ENCODE measurements at regions not wholly inside any gene's neighbourhood (a gene's known extent, or its start where the extent isn't known, plus 50 kb on each side); places are given as distances from the start of the nearest gene placed in this dataset.

- in situ Hi-C loops (cut with MboI; ENCODE audit: low sequenced_read_pairs, unreplicated experiment) = no loop called here
- no peak for DNase-seq (ENCODE audit: low spot score)
- TF ChIP-seq, protein P1, sequence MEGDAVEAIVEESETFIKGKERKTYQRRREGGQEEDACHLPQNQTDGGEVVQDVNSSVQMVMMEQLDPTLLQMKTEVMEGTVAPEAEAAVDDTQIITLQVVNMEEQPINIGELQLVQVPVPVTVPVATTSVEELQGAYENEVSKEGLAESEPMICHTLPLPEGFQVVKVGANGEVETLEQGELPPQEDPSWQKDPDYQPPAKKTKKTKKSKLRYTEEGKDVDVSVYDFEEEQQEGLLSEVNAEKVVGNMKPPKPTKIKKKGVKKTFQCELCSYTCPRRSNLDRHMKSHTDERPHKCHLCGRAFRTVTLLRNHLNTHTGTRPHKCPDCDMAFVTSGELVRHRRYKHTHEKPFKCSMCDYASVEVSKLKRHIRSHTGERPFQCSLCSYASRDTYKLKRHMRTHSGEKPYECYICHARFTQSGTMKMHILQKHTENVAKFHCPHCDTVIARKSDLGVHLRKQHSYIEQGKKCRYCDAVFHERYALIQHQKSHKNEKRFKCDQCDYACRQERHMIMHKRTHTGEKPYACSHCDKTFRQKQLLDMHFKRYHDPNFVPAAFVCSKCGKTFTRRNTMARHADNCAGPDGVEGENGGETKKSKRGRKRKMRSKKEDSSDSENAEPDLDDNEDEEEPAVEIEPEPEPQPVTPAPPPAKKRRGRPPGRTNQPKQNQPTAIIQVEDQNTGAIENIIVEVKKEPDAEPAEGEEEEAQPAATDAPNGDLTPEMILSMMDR (IDR thresholded peaks at IDR 0.05; ENCODE audit: borderline replicate concordance, control extremely low read depth, extremely low read depth, insufficient read depth, missing control alignments) = no peak
Observed at GRCh38 chr12:4984971-4985370, 58.7 kb upstream of the KCNA5 start.

DNA sequence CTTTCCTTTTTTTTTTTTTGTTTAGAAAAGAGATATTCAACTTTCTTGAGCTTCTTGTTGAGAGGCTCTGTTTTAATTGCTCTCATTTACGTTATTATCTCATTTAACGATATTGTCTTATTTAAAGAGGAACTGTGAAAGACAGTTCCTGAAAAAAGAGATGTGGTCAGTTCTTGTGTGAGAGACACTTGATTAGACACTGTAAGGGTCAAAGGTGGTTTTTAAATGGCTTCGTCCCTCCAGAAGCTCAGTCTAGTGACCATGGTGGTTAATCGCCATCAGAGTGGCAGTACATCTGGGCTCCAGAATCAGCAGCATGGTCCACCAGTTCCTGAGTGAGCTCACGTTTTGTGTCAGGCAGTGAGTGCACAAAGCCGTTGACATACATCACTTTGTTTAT, 57.9 kb upstream of the KCNA5 start:
- TF ChIP-seq, protein P1 (IDR thresholded peaks at IDR 0.05; ENCODE audit: borderline replicate concordance, control extremely low read depth, extremely low read depth, insufficient read depth, missing control alignments) = no peak
- in situ Hi-C loops (cut with MboI; ENCODE audit: low sequenced_read_pairs, unreplicated experiment) = no loop called here
- no peak for DNase-seq (ENCODE audit: low spot score)

DNA sequence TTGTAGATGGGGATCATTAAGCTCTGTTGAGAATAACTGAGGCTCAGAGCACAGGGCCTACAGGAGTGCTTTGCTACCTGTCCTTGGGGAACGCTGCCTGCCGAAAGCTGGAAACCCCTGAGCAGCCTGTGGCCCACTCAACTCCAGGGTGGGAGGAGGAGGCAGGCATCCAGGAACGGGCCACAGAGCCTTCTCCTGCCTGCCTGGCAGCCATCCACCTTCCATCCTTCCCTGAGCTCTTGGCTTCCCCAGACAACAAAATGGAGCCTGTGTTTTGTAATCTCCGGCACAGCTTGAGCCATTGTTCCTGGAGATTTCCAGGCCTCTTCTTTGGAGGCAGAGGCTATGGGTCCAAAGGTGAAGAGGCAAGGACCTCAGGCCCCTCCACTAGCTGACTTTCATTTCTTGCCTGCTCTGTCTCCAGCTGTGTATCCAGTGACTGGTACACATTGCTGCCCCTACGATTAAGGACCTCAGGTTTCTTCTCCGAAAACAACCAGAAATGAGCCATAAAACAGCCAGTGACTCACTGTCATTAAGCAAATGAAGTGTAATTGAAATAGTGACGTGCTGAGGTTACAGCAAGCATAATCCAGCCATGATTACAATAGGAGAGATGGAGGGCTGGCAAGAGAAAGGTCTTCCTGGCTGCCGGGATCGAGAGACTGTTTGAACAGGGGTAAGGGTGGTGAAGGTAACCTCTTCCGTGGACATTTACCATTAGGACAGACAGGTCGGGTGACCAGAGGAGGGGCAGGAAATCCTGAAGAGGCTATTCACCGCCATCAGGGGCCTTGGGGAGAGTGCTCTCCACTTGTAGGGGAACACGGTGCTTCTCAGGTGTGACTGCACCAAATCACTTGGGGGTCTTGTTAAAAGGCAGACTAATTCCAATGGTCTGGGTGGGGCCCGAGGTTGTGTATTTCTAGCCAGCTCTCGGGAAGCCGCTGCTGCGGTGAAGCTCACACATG, 56.3 kb upstream of the KCNA5 start:
- TF ChIP-seq, protein P1 (IDR thresholded peaks at IDR 0.05; ENCODE audit: borderline replicate concordance, control extremely low read depth, extremely low read depth, insufficient read depth, missing control alignments) = no peak
- in situ Hi-C loops (cut with MboI; ENCODE audit: low sequenced_read_pairs, unreplicated experiment) = no loop called here
- DNase-seq (ENCODE audit: low spot score) = no peak

DNA sequence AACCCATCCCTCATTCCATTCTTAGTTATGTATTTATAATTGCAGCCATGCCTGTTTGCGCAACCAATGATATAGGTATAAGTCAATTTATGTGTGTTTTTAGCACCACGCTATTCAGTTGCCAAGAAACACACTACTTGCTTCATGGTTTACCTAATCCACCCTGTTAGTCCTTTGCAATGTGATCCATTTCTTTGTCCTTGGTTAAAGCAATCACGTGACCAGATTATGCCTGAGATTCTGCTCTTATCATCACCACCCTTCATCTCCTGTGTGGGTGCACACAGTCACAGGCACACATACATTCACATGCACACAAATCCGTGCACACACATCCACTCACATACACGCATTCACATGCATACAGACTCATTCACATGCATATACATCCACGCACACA, 52.3 kb upstream of the KCNA5 start:
- in situ Hi-C loops (cut with MboI; ENCODE audit: low sequenced_read_pairs, unreplicated experiment) = no loop called here
- DNase-seq (ENCODE audit: low spot score) = no peak
- TF ChIP-seq, protein P1 (IDR thresholded peaks at IDR 0.05; ENCODE audit: borderline replicate concordance, control extremely low read depth, extremely low read depth, insufficient read depth, missing control alignments) = no peak

GRCh38 chr12:4991801-4992200, 51.9 kb upstream of the KCNA5 start:
- no peak for DNase-seq (ENCODE audit: low spot score)
- TF ChIP-seq, protein P1 (IDR thresholded peaks at IDR 0.05; ENCODE audit: borderline replicate concordance, control extremely low read depth, extremely low read depth, insufficient read depth, missing control alignments) = no peak
- in situ Hi-C loops (cut with MboI; ENCODE audit: low sequenced_read_pairs, unreplicated experiment) = no loop called here

GRCh38 chr12:4992871-4993270, 50.8 kb upstream of the KCNA5 start:
- in situ Hi-C loops (cut with MboI; ENCODE audit: low sequenced_read_pairs, unreplicated experiment) = no loop called here
- DNase-seq (ENCODE audit: low spot score) = no peak
- TF ChIP-seq, protein P1 (IDR thresholded peaks at IDR 0.05; ENCODE audit: borderline replicate concordance, control extremely low read depth, extremely low read depth, insufficient read depth, missing control alignments) = no peak

Measured in GM13976 (cell line).